SW 1271 (cell line): ENCODE measurements at regions not wholly inside any gene's neighbourhood (a gene's known extent, or its start where the extent isn't known, plus 50 kb on each side); places are given as distances from the start of the nearest gene placed in this dataset.

Experiments used
- DNase-seq, 2 experiments: peaks; one replicate each; lab custom pipeline; 2025; lab: John Stamatoyannopoulos, UW

DNA sequence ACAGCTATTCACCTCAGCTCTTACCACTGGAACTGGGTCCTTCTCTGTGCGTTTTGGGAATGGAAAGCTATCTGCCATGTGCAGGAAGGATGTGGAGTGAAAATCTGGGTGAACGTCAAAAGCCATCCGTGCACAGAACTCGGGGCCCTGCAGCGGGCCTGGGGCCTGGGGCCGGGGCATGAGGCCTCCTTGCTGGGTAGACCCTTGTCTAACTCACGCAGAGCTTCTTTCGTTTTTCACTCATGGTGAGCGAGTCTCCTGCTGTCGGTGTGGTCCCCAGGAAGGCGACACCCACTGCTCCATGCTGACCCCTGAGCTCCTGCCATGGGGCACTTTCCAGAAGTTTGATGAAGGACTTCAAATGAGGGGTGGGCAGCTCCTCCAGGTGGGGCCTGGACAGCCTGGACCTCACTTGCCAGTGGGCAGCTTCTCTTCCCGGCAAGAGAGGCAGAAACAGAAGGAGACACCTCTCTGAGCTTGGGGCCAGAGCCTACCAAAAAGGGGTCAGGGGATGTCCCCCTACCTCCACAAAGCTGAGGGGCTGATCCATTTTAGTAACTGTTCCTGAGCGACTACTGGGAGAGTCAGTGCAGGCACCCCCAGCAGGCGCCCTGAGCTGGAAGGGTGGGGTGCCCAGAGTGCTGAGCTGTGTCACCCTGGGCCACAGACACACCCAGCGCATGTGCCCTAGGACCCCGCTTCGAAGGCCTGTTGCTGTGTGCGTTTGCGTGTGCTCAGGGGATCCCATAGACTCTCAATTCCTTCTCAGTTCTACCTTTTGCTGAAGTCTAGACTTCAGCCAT, 117.7 kb upstream of the HDAC4 start:
- no peak for DNase-seq

DNA sequence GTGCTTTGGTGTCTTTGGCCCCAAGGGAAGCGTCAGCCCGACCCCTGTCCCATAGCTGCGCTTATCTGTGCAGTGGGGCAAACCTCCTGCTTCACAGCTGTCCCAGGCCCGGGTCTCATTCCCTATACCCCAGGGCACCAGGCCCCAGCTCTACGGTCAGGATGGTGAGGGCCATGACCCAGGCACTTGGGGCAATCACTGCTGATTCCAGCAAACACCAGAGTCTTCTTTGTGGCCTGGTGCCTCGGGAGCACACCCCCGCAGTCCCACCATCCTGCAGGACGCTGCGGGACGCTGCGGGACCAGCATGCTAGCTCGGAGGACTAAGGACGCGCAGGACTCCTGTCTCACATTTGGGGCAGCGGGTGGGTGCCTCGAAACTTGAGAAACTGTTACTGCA, 116.9 kb upstream of the HDAC4 start:
- no peak for DNase-seq

DNA sequence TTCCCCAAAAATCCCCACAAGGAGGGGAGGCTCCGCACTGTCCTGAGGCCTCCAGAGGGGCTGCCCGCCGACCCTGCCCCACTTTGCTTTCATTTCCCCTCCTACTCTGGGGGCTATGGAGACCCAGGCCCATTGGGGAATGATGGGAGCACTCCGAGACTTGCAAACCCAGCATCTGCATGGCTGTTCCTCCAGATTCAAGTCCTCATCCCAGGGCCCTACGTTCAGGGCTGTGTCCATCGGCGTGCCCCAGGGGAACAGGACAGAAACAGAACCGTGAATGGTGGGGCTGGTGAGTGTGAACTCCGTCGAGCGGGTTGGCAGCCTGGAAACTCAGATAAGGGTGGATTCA, 116.1 kb upstream of the HDAC4 start:
- no peak for DNase-seq

DNA sequence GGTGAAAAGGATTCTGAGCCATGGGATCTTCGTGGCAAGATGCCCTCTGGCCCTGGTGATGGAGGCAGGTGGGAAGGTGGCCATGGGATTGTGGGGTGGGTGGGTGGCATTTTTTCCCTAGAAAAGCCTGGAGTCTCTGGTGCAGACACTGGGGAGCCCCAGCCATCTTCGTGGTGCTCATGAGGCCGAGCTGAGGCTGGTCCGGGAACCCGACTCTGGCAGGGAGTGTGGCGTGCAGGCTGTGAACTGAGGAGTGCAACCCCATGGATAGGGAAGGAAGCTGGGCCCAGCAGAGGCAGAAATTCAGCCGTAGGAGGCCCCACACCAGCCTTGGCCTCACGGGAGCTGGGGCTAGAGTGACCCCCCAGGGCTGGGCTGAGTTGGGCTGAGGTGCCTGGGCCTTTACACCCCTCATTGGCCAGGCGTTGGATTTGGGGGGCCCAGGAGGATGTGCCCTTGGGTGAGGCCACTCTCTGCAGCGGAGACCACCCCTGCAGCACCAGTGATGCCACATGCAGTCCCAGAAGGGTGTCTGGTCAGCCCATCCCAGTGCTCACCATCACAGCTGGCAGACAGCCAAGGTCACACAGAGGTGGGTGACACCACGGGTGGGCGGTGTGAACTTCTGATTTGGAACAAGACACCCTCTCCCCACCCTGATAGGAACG, 115.6 kb upstream of the HDAC4 start:
- DNase-seq, result no peak

DNA sequence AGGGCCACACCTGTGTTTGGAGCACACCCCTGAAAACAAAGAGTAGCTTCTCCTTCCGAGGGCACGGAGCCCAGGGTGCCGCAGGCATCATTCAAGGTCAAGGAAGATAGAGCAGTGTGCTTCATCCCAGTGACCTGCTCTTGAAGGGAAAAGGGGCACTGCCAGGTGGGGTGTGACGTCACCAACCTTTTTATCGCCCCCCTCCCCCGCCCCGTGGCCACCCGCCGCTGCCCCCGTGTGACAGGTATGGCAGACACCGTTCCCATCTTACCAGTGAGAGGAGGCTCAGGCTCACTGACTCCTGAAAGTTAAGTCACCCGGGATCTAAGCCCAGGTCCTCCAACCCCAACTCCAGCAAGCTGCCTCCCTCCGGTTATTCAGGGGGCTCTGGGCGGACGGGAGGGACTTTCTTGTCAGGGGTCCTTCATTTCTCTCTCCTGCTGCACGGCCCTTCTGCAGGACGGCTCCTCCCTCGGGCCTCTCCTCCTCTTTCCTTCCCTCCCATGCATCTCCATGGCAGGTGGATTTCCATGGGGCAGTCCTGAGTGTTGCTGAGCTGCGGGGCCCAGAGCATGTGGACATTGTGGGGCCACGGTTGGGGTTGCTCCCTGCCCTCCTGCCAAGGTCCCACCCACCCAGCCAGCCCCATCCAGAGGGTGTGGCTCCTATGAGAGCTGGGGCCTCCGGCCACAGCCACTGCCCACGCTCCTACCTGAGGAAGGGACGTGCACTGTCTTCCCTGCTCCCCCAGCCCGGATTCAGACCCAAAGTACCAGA, 114.1 kb upstream of the HDAC4 start:
- no peak for DNase-seq

DNA sequence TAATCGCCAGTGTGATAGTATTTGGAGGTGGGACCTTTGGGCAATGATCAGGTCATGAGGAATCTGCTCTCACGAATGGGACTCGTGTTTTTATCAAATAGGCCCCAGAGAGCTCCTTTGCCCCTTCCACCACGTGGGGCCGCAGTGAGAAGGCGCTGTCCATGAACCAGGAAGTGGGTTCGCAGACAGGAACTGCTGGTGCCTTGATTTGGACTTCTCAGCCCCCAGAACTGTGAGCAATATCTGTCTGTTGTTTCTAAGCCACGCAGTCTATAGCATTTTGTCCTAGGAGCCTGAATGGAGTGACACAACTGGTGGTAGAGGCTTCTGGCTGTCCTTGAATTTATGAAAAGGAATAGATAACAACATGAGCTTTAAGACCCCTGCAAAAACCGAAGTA, 111.2 kb upstream of the HDAC4 start:
- no peak for DNase-seq

DNA sequence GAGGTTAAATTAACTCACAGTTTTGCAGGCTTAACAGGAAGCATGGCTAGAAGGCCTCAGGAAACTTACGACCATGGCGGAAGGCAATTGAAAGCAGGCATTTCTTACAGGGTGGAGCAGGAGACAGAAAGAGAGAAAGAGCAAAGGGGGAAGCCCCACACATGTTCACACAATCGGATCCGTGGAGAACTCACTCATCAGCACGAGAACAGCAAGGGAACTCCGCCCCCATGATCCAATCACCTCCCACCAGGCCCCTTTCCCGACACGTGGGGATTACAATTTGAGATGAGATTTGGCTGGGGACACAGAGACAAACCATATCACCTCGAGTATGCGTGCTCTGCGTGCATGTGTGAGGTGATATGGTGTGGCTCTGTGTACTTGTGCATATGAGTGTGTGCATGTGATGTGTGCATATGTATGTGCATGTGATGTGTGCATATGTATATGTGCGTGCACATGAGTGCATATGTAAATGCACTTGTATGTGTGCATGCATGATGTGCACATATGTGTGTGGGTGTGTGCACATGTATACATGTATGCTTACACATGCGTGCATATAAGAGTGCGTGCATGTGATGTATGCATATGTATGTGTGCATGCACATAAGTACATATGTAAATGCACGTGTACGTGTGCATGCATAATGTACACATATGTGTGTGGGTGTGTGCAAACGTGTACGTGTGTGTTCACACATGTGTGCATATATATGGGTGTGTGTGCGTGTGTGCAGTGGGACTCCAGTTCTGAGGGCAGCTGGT, 108.7 kb upstream of the HDAC4 start:
- no peak for DNase-seq

DNA sequence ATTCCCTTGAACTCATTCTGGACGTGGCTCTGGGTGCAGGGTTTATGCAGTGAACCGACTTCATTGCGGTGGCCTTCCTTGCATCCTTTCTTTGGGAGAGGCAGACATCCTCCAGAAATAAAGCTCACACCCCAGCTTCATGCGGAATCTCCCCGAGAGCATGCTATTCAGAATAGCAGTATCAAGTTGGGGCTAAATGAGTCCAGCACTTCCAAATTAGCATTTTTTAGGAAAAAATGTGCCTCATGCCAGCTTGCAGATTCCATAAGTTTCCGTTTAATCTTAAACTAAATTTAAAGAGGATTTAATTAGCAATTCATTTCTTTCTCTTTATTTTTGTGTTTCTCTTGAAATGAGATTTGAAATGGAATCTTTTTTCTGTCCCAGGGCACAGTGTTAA, 107.4 kb upstream of the HDAC4 start:
- no peak for DNase-seq

DNA sequence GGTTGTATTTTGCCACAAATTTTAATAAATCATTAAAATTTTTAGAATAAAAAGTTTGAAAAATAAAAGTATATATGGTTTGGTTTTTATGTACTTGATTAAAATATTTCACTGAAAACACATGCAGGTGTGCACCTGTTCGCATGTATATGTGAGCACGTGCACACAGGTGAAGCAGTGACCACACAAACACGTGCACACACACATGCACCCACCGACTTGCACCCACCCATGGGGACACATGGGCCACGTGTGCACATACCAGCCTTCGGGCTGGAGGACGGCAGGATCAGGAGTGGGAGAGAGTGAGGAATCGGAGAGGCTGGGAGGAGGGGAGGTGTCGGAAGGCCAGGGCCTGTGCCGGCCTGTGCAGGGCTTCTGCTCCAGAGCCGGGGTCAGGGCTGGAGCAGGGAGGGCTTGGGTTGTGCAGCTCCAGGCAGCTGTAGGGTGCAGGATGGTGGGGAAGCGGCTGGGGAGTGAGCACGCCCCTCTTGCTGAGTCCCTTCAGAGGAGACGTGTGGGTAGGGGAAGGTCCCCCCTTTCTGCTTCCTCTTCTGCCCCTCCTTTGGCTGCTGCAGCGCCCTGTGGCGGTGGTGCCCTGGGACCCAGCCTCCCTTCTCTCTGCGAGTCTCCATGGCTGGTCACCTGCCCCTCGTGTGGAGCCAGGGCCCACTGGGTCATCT, 106.9 kb upstream of the HDAC4 start:
- DNase-seq, result no peak

DNA sequence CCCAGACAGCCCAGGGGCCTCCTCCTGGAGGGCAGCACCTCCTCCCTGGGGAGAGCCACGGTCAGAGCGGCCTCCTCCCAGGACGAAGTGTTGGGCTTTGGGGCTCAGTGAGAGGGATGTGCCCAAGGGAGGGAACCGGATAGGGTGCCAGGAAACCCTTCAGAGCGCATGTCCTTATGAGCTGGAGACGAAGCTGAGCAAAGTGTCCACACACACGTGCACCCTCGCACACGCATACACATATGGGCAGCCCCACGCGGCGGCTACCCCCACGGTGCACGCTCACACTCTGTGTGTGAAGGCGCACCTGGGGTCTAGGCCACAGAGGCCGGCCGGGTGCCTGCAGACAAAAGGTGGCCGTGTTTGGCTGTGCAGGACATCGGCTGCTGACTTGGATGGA, 106.1 kb upstream of the HDAC4 start:
- DNase-seq, result no peak

DNA sequence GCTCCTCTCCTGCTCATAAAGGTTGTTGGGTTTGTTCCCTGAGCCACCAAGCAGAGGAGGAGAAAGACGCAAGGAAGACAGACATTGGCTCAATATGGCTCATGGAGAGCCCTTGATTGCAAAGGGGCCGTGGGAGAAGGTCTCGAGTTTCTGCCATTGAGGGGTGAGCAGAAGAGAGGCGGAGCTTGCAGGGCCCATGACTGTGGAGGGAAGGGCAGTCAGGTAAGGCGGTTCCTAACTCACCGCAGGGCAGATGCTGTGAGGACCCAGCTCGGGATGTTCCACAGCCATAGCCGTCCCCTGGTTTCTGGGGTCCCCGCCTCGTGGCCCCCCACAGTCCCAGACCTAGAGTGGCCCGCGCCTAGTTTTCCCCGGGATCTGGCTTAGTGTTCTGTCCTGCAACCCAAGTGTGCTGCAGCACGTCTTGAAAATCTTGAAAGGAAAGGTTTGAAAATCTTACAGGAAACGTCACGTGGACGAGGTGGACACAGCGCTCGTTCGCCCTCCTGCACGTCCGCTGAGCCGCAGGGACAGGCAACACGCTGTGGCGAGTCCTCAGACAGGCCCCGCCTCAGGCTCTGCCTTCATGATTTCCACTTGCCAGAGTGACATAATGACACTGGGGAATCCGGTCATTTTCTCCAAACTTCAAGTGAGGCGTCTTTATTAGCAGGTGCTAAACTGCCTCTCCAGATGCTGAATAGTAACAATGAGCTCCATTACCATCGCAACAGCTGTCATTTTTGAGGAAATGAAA, 105.5 kb upstream of the HDAC4 start:
- no peak for DNase-seq

DNA sequence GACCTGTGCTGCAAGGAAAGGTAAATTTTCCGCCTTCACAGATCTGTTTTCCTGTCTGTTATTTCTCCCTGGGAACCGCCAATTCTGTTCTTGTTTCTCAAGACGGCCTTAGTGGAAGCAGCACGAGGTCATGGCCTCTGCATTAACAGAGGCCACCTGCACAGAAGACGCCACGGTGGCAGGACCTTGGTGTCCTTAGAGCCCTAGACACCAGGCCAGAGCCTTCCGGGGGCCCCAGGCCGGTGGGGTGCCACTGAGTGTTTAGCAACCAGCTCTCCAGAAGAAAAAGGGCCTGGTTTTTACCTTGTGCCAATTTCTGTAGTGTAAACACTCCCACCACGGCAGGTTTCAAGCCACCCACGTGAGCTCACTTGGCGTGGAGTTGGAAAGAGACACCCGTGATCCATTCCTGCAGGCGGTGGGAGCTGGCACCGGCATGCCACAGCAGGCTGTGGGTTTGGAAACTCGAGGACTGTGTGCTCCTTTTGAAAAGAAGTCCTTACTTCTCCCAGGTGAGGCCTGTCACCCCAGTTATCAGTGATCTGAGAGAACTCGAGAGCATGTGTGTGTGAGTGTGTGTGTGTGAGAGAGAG, 103.9 kb upstream of the HDAC4 start:
- no peak for DNase-seq

DNA sequence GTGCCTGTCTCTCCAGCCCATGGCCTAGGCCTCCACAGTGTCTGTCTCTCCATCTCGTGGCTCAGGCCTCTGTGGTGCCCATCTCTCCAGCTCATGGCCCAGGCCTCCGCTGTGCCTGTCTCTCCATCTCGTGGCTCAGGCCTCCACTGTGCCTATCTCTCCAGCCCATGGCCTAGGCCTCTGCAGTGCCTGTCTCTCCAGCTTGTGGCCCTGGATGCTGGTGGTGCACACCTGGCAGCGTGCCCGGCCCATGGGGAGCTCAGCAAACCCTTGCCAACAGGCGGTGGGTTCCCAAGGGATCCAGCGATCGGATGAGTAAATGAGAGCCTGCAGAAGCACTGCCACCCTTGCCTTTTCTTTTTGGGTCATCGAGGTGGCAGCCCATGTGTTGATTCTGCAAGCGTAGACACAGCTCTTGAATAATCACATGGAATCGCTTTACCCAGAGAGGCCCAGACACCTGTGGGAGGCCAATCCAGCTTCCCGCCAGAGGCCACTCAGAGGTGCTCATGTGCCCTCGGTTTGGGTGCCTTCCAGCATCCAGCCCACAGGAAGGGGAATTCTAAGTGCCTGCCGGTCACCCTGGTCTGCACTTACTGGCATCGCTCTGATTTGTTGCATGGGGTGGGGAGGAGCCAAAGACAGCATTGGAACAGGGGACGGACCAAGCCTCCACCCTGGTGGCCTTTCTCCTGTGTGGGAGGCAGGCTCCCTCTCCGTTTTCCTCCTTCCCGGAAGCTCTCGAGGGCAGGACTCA, 101.8 kb upstream of the HDAC4 start:
- no peak for DNase-seq

DNA sequence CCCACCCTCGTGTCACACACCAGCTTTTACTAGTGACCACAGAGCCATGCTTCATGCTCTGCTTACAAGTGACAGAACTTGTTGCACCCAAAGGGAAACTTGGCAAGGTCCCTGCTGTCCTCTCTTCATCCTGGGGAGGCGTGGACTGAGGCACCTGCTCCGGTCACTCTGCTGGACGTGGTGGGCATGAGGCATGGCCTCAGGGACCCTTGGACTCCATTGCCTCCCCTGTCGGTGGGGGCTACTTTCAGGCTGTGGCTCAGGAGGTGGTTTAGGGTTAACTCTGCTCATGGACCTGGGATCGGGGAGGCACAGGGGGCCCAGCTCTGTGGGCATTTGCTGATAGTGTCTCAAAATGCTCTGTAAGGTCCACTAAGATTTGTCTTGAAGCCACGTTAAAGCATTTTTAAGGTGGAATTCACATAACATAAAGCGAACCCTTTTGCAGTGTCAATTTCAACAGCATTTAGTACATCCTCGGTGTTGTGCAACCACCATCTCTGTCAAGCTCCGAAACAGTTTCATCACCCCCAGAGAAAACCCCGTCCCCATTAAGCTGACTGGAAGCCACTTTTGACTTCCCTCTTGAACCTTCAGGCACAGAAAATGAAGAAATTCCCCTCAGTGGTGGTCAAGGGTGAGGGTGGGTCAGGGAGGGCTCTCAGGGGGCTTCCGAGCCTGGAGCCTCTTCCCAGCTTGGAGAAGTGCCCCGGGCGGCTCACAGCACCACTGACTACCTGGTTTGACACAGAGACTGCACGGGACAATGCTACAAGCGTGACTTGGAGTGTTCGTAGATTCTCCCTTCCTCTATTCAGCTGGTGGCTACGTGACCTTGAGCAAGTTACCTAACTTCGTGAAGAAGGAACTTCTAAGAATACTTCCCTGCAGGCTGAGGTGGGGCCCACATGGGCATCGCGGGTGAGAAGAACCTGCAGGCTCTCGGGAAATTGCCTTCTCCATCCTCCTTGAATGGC, 100.0 kb upstream of the HDAC4 start:
- no peak for DNase-seq

DNA sequence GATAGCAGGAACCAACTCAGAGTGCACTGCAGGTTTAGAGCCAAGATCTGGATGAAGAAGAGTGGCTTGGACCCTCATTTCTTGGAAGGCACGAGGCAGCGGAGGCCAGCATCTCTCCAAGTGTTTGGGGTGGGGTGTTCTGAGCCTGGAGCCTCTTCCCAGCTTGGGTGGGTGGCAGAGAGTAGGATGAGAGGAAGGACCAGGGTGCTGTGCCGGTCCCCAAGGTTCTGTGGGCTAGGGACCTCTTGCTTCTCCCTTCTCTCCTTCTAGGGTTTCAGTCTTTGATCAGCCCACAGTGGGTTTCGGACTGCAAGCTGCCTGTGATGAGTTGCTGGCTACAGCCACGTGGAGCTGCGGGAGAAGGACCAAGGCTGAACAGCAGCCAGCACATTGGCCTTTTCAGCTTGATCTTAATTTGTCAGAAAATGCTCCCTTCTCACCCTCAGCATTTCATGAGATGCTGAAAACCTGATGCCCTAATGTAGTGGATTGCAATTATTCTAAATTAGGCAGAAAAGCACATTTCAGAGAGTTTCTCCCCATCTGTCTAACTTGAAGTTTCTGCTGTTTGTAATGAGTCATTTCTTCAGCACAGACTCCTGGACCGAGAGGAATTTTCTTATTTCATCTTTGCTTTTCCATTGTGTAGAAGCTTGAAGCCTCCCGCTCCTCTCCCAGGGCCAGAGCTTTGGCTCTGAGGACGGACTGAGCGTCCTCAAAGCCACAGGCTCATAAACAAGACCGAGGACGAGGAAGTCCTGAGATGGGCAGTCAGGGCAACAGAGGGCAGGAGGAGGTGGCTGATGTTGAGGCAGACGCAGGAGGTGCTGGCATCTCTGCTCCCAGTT, 99.1 kb upstream of the HDAC4 start:
- no peak for DNase-seq

DNA sequence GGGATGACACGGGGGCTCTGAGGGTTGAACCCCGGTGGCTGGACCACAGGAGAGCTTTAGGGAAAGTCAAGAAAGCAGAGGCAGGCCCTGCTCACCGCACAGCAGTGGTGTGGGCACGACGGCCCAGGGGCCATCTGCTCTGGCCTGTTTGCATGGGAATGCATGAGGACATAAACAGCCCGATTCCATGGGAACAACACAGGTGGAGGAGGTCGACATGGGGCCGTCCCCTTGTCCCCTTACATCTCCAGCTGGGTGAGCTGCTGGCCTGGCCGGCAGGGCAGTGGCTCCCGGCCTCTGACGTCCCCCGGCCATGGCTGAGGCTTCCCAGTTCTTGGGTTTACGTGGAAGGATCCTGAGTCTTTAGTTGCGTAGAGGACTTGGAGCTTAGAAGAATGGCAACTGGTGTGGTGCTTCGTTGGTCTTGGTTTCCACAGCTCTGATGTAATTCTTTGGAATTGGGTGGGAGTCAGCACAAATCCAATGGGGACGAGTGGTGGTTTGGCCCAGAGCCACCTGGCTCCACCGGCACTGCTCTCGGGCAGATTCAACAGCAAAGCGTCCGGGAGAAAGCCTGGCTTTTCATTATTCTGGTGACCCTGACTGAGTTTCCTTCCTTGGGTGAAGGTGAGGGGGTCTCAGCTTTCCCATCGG, 98.3 kb upstream of the HDAC4 start:
- DNase-seq, result no peak

DNA sequence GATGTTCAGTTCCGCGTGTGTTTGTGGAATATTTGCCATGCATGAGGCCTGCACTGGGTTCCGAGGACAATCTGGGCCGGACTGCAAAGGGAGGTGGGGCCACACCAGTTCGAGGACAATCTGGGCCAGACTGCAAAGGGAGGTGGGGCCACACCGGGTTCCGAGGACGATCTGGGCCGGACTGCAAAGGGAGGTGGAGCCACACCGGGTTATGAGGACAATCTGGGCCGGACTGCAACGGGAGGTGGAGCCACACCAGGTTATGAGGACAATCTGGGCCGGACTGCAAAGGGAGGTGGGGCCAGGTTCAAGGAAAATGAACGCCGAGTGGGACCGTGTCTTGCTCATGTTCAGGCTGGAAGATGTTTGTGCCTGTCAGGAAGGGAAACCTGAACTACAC, 97.8 kb upstream of the HDAC4 start:
- no peak for DNase-seq
